ENCODE measurements at regions not wholly inside any gene's neighbourhood (a gene's known extent, or its start where the extent isn't known, plus 50 kb on each side); places are given as distances from the start of the nearest gene placed in this dataset.

DNA sequence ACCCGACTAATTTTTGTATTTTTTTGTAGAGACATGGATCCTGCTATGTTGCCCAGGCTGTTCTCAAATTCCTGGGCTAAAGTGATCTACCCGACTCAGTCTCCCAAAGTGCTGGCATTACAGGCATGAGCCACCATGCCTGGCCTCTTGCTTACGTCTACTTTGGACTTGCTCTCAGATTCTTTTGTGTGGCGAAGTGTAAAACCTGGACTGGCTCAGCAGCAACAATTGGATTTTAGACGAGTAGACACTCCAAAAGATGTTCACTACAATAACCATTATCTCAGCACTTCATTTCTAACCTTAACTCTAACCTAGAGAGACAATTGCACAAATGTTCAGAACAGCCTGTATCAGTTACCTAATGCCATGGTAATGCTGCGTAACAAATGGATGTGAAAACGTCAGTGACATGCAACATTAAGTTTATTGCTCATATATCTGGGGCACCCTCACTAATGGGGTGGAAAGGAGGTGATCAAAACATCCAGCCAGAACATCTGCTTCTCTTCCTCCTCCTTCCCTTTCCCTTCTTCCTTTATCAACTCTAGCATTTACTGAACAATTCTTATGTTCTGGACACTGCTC, 124.9 kb upstream of the MRI1 start:
- Histone ChIP-seq H3K4me1 (ENCODE audit: insufficient read depth, low read length) (no peaks in the 10 kb centered on the region), H3K4me3 (ENCODE audit: low read length) (no peak overlapping the region), H3K27me3 (ENCODE audit: control insufficient read depth in 1 of 2, insufficient read depth in 2 of 2, low read length in 2 of 2) (peaks cover 0 to 5% of the 10 kb centered on the region in 2 experiments), H3K9me3 (ENCODE audit: control insufficient read depth in 1 of 2, insufficient read depth in 1 of 2, low read length in 2 of 2) (peaks cover 0 to 5% of the 10 kb centered on the region in 2 experiments), H3K36me3 (ENCODE audit: insufficient read depth, low read length) (no peaks in the 10 kb centered on the region), H3K27ac (ENCODE audit: low read depth in 1 of 2, low read length in 2 of 2) (no peak overlapping the region)
- TF ChIP-seq, protein P1, sequence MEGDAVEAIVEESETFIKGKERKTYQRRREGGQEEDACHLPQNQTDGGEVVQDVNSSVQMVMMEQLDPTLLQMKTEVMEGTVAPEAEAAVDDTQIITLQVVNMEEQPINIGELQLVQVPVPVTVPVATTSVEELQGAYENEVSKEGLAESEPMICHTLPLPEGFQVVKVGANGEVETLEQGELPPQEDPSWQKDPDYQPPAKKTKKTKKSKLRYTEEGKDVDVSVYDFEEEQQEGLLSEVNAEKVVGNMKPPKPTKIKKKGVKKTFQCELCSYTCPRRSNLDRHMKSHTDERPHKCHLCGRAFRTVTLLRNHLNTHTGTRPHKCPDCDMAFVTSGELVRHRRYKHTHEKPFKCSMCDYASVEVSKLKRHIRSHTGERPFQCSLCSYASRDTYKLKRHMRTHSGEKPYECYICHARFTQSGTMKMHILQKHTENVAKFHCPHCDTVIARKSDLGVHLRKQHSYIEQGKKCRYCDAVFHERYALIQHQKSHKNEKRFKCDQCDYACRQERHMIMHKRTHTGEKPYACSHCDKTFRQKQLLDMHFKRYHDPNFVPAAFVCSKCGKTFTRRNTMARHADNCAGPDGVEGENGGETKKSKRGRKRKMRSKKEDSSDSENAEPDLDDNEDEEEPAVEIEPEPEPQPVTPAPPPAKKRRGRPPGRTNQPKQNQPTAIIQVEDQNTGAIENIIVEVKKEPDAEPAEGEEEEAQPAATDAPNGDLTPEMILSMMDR (IDR thresholded peaks at IDR 0.05) = no peak
- ATAC-seq (ENCODE audit: poor library complexity) (no peak), DNase-seq (no peak)
- H3K27me3 Mint-ChIP-seq = peaks cover 47% of the 10 kb centered on the region
- H3K4me1 Mint-ChIP-seq (ENCODE audit: low read depth) = no peaks in the 10 kb centered on the region
- CTCF ChIA-PET = no interaction called here
- no peak overlapping the region for H3K4me3 Mint-ChIP-seq
- intact Hi-C loops (cut with DNase I, micrococcal nuclease) = no loop called here
- H3K9me3 Mint-ChIP-seq = peaks cover 7% of the 10 kb centered on the region
- no peak overlapping the region for H3K27ac Mint-ChIP-seq
- POLR2A ChIA-PET = no interaction called here
- no peaks in the 10 kb centered on the region for H3K36me3 Mint-ChIP-seq (ENCODE audit: low read depth)

DNA sequence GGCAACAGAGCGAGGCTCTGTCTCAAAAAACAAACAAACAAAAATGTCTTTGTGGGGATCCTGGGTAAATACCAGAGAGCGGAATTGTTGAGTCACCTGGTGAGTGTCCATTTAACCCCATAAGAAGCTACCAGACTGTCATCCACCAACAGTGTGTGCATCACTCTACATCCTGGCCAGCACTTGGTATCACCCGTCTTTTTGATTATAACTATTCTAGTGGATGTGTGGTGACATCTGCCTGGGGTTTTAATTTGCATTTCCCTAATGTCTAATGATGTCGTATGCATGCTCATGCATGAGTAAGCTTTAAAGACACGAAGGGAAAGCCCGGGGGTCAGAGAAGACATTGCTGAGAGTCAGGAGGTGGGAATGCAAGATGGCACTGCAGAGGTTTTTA, 126.7 kb upstream of the MRI1 start:
- no peaks in the 10 kb centered on the region for H3K36me3 ChIP-seq (ENCODE audit: insufficient read depth, low read length)
- no peaks in the 10 kb centered on the region for H3K4me1 ChIP-seq (ENCODE audit: insufficient read depth, low read length)
- ChIA-PET CTCF (no interaction called here), POLR2A (interaction anchor here (0.7 kb wide), 1 partner anchor 164 kb away, joined by 5 read pairs; no protein-coding TSS in a partner anchor)
- H3K4me3 ChIP-seq (ENCODE audit: low read length) = no peak overlapping the region
- Mint-ChIP-seq H3K4me1 (ENCODE audit: low read depth) (no peaks in the 10 kb centered on the region), H3K27me3 (peaks cover 41% of the 10 kb centered on the region), H3K9me3 (peaks cover 7% of the 10 kb centered on the region), H3K4me3 (no peak overlapping the region), H3K36me3 (ENCODE audit: low read depth) (no peaks in the 10 kb centered on the region), H3K27ac (no peak overlapping the region)
- TF ChIP-seq, protein P1 (IDR thresholded peaks at IDR 0.05) = no peak
- peaks cover 0 to 5% of the 10 kb centered on the region in 2 experiments for H3K27me3 ChIP-seq (ENCODE audit: control insufficient read depth in 1 of 2, insufficient read depth in 2 of 2, low read length in 2 of 2)
- ATAC-seq (ENCODE audit: poor library complexity) (no peak), DNase-seq (no peak)
- H3K27ac ChIP-seq (ENCODE audit: low read depth in 1 of 2, low read length in 2 of 2) = no peak overlapping the region
- intact Hi-C loops (cut with DNase I, micrococcal nuclease) = no loop called here
- peaks cover 0 to 5% of the 10 kb centered on the region in 2 experiments for H3K9me3 ChIP-seq (ENCODE audit: control insufficient read depth in 1 of 2, insufficient read depth in 1 of 2, low read length in 2 of 2)

DNA sequence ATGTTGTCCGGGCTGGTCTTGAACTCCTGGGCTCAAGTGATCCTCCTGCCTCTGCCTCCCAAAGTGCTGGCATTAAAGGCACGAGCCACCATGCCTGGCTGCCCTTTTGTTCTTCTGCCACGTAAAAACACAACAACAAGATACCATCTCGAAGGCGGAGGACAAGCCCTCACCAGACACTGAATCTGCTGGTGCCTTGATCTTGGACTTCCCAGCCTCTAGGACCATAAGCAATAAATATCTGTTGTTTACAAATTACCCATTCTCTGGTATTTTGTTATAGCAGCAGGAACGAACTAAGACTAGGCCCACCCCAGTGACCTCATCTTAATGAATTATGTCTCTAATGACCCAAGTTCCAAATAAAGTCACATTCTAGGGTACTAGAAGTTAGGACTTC, 128.4 kb upstream of the CACNA1A start:
- no peak overlapping the region for H3K27ac Mint-ChIP-seq
- no peak overlapping the region for H3K4me3 Mint-ChIP-seq
- peaks cover 30% of the 10 kb centered on the region for H3K27me3 Mint-ChIP-seq
- H3K9me3 Mint-ChIP-seq = peaks cover 6% of the 10 kb centered on the region
- no peak for ATAC-seq (ENCODE audit: poor library complexity)
- Histone ChIP-seq H3K9me3 (ENCODE audit: control insufficient read depth in 1 of 2, insufficient read depth in 1 of 2, low read length in 2 of 2) (peaks cover 0 to 8% of the 10 kb centered on the region in 2 experiments), H3K27me3 (ENCODE audit: control insufficient read depth in 1 of 2, insufficient read depth in 2 of 2, low read length in 2 of 2) (peaks cover 6 to 7% of the 10 kb centered on the region in 2 experiments), H3K27ac (ENCODE audit: low read depth in 1 of 2, low read length in 2 of 2) (no peak overlapping the region), H3K4me1 (ENCODE audit: insufficient read depth, low read length) (no peaks in the 10 kb centered on the region), H3K4me3 (ENCODE audit: low read length) (no peak overlapping the region), H3K36me3 (ENCODE audit: insufficient read depth, low read length) (no peaks in the 10 kb centered on the region)
- ChIA-PET POLR2A (no interaction called here), CTCF (no interaction called here)
- TF ChIP-seq, protein P1 (IDR thresholded peaks at IDR 0.05) = no peak
- no peaks in the 10 kb centered on the region for H3K4me1 Mint-ChIP-seq (ENCODE audit: low read depth)
- no peak for DNase-seq
- H3K36me3 Mint-ChIP-seq (ENCODE audit: low read depth) = no peaks in the 10 kb centered on the region
- intact Hi-C loops (cut with DNase I, micrococcal nuclease) = no loop called here
